ENCODE measurements at regions not wholly inside any gene's neighbourhood (a gene's known extent, or its start where the extent isn't known, plus 50 kb on each side); places are given as distances from the start of the nearest gene placed in this dataset.

- DNase-seq (ENCODE audit: missing footprints) (no peak), ATAC-seq (no peak)
- intact Hi-C loops (cut with DNase I), result no loop called here
Observed at GRCh38 chr7:136807598-136807997, 60.9 kb upstream of the CHRM2 start.

DNA sequence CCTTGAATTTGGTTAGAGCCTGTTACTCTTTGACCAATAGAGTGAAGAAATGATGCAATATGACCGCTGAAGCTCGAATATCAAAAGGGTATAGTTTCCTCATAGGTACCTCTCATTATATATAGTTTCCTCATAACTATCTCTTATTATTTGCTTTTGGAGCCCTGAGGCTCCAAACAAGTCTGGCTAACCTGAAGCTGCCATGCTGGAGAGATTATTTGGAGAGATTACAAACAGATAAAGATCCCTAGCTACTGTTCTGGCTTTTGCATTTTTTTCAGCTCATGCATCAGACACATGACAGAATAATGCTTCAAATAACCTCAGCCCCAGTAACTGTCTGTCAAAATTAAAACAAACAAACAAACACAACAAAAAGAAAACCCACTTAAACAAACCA, 65.4 kb upstream of the CHRM2 start:
- DNase-seq (ENCODE audit: missing footprints), result no peak
- no peak for ATAC-seq
- intact Hi-C loops (cut with DNase I), result no loop called here

- ATAC-seq (no peak), DNase-seq (ENCODE audit: missing footprints) (no peak)
- intact Hi-C loops (cut with DNase I), result no loop called here
Observed at GRCh38 chr7:136783934-136784333, 84.5 kb upstream of the CHRM2 start.

- DNase-seq (ENCODE audit: missing footprints) (no peak), ATAC-seq (no peak)
- intact Hi-C loops (cut with DNase I), result no loop called here
Observed at GRCh38 chr7:136741941-136742340, 126.5 kb upstream of the CHRM2 start.

DNA sequence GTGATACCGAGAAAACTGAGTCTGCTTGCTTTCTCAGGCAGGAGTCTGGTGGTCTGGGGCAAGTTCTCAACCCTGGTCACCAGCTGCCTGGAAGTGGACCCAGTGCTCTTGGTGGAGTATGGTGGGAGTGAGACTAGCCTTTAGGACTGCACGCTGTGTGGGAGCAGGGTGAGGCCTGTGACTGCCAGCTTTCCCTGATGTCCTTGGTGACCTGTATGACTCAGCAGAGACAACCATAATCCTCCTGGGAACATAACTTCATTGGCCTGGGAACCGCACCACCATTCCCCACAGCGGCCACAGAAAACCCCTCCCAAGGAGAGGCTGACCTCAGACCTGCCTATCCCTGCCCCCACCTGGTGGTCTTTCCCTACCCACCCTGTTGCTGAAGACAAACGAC, 139.5 kb upstream of the CHRM2 start:
- DNase-seq (ENCODE audit: missing footprints) (no peak), ATAC-seq (no peak)
- intact Hi-C loops (cut with DNase I), result no loop called here

DNA sequence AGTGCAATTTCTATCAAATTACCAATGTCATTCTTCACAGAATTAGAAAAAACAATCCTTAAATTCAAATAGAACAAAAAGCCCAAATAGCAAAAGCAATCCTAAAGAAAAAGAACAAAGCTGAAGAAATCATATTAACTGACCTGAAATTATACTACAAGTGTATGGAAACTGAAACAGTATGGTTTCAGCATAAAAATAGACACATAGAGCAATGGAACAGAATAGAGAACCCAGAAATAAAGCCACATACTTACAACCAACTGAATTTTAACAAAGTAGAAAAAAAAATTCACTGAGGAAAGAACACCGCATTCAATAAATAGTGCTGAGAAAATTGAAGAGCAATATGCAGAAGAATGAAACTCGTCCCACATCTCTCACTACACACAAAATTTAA, 142.0 kb upstream of the CHRM2 start:
- DNase-seq (ENCODE audit: missing footprints) (no peak), ATAC-seq (no peak)
- intact Hi-C loops (cut with DNase I), result no loop called here

DNA sequence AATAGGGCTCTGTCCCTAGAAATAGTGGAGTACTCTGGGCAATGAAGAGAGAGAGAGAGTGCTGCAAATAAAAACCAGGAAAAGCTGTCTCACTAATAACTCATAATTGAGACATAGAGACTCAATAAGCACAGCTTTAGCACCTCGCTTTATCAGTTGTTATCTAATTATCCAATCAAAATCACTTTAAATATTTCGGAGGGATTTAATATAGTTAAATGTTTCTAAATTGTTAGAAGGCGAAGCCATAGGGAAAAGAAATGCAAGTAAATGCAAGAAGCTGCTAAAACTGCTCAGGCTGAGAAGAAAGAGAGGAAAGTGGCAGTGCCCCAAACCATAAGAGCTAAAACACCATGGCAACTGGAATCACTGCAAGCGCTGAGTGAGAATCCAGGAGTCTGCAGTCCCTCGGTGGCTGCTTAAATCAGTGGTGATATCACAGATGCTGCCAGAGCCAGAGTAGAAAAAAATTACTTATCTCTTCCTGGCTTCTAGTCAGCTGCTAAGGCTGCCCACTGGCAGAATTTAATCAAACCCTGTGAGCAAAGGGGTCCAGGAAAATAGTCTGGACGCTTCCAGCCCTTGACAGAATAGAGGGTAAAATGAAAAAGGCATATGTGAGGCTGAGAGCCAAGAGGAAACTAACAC, 150.4 kb upstream of the CHRM2 start:
- intact Hi-C loops (cut with DNase I), result no loop called here
- DNase-seq (ENCODE audit: missing footprints) (no peak), ATAC-seq (no peak)

GRCh38 chr7:136714062-136714461, 154.4 kb upstream of the CHRM2 start:
- ATAC-seq, result no peak
- intact Hi-C loops (cut with DNase I), result no loop called here
- DNase-seq (ENCODE audit: missing footprints), result no peak

- ATAC-seq (no peak), DNase-seq (ENCODE audit: missing footprints) (no peak)
- intact Hi-C loops (cut with DNase I), result no loop called here
Observed at GRCh38 chr7:136710751-136711150, 157.7 kb upstream of the CHRM2 start.

GRCh38 chr7:136709876-136710275, 158.6 kb upstream of the CHRM2 start:
- no peak for DNase-seq (ENCODE audit: missing footprints)
- intact Hi-C loops (cut with DNase I), result no loop called here
- no peak for ATAC-seq

DNA sequence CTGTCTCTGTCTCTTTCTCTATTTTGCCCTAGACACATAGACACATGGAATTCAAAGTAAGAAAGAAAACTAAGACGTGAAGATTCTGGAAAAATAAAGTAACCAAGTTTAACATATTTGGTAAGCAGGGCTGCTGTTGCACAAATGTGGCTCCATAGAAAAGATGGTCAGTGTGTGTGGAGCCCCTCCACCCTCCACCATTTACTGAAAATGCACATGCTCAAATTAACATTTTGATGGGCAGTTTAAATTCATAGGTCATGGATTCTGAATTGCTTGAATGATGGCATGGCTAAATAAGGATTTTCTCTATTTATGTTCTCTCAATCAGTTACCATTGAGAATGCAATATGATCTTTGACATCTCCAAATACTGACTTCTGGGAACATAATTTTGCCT, 165.5 kb upstream of the CHRM2 start:
- DNase-seq (ENCODE audit: missing footprints) (no peak), ATAC-seq (no peak)
- intact Hi-C loops (cut with DNase I), result no loop called here

- ATAC-seq (peak; percentile 90), DNase-seq (ENCODE audit: missing footprints) (no peak)
- intact Hi-C loops (cut with DNase I), result loop anchor here (10.0 kb wide), 1 partner anchor 166 kb away; the partner anchor contains the start of gene CHRM2
Observed at GRCh38 chr7:136698977-136699376, 169.5 kb upstream of the CHRM2 start.

DNA sequence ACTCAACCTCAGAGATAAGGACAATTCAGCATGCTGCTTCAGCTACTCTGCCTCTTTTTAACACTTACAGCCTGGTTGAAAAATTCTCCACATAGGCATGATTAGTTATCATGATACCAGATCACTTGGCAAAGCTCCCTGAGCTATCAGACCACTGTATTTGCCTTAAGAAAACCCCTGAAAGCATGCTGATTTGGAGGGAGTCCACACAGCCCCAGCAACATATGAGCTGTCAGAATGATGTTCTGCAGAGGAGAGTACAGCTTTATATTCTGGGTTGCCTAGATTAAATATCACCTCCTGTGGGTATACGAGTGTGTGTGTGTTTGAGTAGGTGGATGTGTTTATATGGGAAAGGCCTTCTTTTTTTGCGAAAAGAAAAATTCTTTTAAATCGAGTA, 170.2 kb upstream of the CHRM2 start:
- no peak for DNase-seq (ENCODE audit: missing footprints)
- ATAC-seq, result no peak
- intact Hi-C loops (cut with DNase I), result loop anchor here (10.0 kb wide), 1 partner anchor 167 kb away; the partner anchor contains the start of gene CHRM2

DNA sequence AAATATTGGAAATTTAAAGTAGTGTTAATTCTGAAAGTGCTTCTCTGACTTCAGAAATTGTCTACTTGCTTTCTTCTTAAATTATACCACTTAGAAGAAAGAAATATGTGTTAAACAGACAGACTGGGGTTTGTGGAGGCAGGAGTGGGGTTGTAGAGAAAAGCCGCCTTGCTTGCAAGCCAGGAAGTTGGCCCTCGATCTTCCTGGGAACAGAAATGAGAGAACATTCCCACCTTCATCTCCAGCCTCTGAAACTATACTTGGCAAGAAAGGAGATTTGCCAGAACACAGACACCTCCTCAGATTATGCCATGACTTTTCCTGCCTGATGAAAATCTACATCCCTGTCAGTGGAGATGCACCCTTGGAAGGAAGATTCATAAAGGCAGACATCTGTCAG, 171.2 kb upstream of the CHRM2 start:
- ATAC-seq (no peak), DNase-seq (ENCODE audit: missing footprints) (no peak)
- intact Hi-C loops (cut with DNase I), result loop anchor here (10.0 kb wide), 1 partner anchor 168 kb away; the partner anchor contains the start of gene CHRM2

DNA sequence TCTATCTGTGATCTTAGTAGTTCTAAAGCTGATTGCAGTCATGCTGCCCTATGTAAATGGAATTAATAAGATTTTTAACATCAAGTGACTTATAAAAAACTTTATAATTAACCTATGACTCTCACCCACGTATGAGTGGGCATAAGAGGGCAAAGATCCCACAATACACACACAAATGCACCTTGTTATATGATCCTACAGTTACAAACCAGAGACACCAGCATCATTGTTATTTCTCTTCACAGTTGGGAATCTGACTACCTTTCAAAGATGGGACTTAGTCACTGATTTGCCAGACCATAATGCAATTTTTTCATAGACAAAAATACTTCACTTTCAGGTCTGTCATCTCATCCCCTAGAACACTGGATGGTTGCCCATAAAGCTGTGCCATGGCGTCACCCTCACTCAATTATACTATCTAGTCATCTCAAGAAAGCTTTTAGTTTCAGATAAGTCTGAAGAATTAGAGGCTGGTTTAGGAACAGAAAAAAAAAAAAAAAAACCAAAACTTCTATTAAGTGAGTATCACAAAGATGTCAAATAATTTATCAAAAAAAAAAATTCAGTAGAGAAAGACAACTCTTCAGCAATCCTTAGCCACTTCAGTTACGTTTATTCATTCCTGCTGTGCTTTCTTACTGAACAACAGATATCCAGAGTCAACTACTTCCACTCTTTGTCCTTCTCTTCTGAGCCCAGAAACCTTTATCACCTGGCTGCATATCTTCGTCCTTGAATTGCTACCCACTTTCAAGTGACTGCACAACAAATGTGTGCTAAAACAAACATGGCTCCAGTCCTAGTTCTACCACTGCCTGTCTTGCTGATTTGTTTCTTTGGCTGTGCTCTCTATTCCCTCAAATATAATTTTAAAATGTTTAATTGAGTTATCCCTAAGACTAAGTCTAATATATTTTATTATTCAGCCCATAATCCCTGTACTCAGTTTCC, 175.0 kb upstream of the CHRM2 start:
- no peak for DNase-seq (ENCODE audit: missing footprints)
- intact Hi-C loops (cut with DNase I), result loop anchor here (10.0 kb wide), 1 partner anchor 171 kb away; the partner anchor contains the start of gene CHRM2
- no peak for ATAC-seq

DNA sequence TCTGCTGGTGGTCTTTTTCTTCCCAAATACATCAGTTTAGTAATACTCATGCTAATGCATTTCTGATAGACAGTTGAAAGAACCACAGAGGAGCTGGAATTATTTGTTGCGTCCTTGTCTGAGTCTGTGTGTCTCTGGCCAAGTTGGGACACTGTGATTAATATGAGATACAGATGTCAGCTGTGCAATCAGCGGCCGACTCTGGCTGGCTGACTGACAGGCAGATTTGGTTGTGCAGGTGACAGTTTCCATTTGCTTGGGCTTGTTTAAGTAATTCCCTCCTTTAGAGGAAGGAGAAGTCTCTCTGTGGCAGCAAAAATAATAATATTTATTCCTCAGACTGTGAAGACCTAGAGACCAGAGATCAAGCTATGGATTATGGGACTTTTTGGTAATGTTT, 176.2 kb upstream of the CHRM2 start:
- intact Hi-C loops (cut with DNase I), result loop anchor here (10.0 kb wide), 1 partner anchor 173 kb away; the partner anchor contains the start of gene CHRM2
- DNase-seq (ENCODE audit: missing footprints) (no peak), ATAC-seq (no peak)

DNA sequence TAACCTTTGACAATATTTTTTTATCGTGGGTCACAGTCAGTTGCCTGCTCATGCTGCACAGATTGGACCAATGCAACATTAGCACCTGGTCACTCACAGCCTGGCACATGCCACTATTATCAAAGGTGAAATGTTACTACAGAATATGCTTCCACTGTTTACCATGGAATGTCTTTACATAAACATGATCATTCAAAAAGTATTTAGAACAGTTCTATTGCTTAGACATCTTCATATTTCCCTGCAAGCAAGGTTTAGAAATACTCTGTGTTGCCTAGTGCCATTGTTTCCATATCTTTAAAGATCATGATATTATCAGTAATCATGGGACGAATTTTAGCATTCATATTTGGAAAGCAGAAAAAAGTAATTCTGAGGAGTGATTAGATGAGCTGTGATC, 179.9 kb upstream of the CHRM2 start:
- intact Hi-C loops (cut with DNase I), result no loop called here
- no peak for DNase-seq (ENCODE audit: missing footprints)
- no peak for ATAC-seq

- DNase-seq (ENCODE audit: missing footprints) (no peak), ATAC-seq (no peak)
- intact Hi-C loops (cut with DNase I), result no loop called here
Observed at GRCh38 chr7:136687693-136688322, 180.6 kb upstream of the CHRM2 start.

- ATAC-seq (no peak), DNase-seq (ENCODE audit: missing footprints) (no peak)
- intact Hi-C loops (cut with DNase I), result no loop called here
Observed at GRCh38 chr7:136685501-136686173, 182.8 kb upstream of the CHRM2 start.
